ENCODE measurements at regions not wholly inside any gene's neighbourhood (a gene's known extent, or its start where the extent isn't known, plus 50 kb on each side); places are given as distances from the start of the nearest gene placed in this dataset.

- H3K9me3 ChIP-seq (ENCODE audit: control insufficient read depth in 2 of 3, insufficient read depth in 1 of 3, low read length in 3 of 3) = no peaks in the 10 kb centered on the region
- no peak overlapping the region for H3K9ac ChIP-seq (ENCODE audit: low read length in 3 of 3)
- H3K27me3 ChIP-seq (ENCODE audit: control insufficient read depth, insufficient read depth, low read length) = no peaks in the 10 kb centered on the region
- peak; percentile 46 to 88 (median 68) for DNase-seq
- H3K4me3 ChIP-seq (ENCODE audit: low read length in 3 of 3) = no peak overlapping the region
- H3K36me3 ChIP-seq (ENCODE audit: control insufficient read depth in 2 of 3, insufficient read depth in 3 of 3, low read length in 3 of 3) = no peaks in the 10 kb centered on the region
- no peaks in the 10 kb centered on the region for H3K4me1 ChIP-seq (ENCODE audit: control insufficient read depth in 2 of 3, insufficient read depth in 2 of 3, low read depth in 1 of 3, low read length in 3 of 3)
- TF ChIP-seq, protein P1, sequence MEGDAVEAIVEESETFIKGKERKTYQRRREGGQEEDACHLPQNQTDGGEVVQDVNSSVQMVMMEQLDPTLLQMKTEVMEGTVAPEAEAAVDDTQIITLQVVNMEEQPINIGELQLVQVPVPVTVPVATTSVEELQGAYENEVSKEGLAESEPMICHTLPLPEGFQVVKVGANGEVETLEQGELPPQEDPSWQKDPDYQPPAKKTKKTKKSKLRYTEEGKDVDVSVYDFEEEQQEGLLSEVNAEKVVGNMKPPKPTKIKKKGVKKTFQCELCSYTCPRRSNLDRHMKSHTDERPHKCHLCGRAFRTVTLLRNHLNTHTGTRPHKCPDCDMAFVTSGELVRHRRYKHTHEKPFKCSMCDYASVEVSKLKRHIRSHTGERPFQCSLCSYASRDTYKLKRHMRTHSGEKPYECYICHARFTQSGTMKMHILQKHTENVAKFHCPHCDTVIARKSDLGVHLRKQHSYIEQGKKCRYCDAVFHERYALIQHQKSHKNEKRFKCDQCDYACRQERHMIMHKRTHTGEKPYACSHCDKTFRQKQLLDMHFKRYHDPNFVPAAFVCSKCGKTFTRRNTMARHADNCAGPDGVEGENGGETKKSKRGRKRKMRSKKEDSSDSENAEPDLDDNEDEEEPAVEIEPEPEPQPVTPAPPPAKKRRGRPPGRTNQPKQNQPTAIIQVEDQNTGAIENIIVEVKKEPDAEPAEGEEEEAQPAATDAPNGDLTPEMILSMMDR (IDR thresholded peaks at IDR 0.05; ENCODE audit: borderline replicate concordance, extremely low read depth, insufficient read depth) = no peak
- no peak overlapping the region for H3K27ac ChIP-seq (ENCODE audit: low read depth in 2 of 2, low read length in 2 of 2)
- no peak for FAIRE-seq
- intact Hi-C loops (cut with DNase I) = no loop called here
Observed at GRCh38 chr12:75837700-75838099, 193.9 kb downstream of the PHLDA1 start.

DNA sequence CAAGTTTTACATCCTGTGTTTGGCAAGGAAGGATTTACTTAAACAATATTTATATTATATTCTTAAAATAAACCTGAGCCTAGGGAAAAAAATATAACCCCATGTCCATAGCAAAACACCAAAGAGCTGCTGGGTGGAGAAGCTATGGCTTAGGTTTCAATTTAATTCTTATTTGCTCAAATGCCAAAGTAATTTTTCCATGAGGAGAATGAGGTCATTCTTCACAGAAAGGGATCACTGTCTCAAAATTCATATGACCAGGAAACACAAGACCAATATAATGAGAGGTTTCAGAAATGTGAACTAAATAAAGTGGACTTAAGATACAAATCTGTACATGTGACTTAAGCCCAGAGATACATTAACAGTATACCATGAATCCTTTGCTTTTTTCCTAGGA is 195.0 kb downstream of the PHLDA1 start:
- H3K9ac ChIP-seq (ENCODE audit: low read length in 3 of 3) = no peak overlapping the region
- TF ChIP-seq, protein P1 (IDR thresholded peaks at IDR 0.05; ENCODE audit: borderline replicate concordance, extremely low read depth, insufficient read depth) = no peak
- intact Hi-C loops (cut with DNase I) = no loop called here
- no peak overlapping the region for H3K27ac ChIP-seq (ENCODE audit: low read depth in 2 of 2, low read length in 2 of 2)
- DNase-seq (no peak), FAIRE-seq (no peak)
- H3K9me3 ChIP-seq (ENCODE audit: control insufficient read depth in 2 of 3, insufficient read depth in 1 of 3, low read length in 3 of 3) = no peaks in the 10 kb centered on the region
- H3K4me1 ChIP-seq (ENCODE audit: control insufficient read depth in 2 of 3, insufficient read depth in 2 of 3, low read depth in 1 of 3, low read length in 3 of 3) = no peaks in the 10 kb centered on the region
- no peak overlapping the region for H3K4me3 ChIP-seq (ENCODE audit: low read length in 3 of 3)
- H3K36me3 ChIP-seq (ENCODE audit: control insufficient read depth in 2 of 3, insufficient read depth in 3 of 3, low read length in 3 of 3) = no peaks in the 10 kb centered on the region
- H3K27me3 ChIP-seq (ENCODE audit: control insufficient read depth, insufficient read depth, low read length) = no peaks in the 10 kb centered on the region

DNA sequence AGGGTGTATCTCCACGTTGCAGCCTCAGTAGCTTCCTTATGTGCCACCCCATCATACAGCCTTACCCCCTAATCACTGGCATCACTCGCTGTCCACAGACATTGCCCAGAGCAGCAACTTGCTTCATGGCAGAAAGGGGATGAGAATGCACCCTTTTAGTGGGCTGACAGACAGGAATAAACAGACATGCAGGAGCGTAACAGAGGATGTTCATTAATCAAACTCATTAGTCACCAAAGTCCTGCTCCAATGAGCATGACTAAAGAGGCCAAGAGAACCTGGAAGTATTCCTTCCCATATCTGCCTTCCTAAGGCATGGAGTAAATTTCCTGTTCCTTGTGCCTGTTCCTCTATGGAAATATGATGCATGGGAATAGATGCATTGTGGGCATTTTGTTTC is 197.0 kb downstream of the PHLDA1 start:
- no peak overlapping the region for H3K9ac ChIP-seq (ENCODE audit: low read length in 3 of 3)
- no peaks in the 10 kb centered on the region for H3K27me3 ChIP-seq (ENCODE audit: control insufficient read depth, insufficient read depth, low read length)
- peak in 1 of 5 donors; percentile 52 for DNase-seq
- no peaks in the 10 kb centered on the region for H3K36me3 ChIP-seq (ENCODE audit: control insufficient read depth in 2 of 3, insufficient read depth in 3 of 3, low read length in 3 of 3)
- no peaks in the 10 kb centered on the region for H3K4me1 ChIP-seq (ENCODE audit: control insufficient read depth in 2 of 3, insufficient read depth in 2 of 3, low read depth in 1 of 3, low read length in 3 of 3)
- TF ChIP-seq, protein P1 (IDR thresholded peaks at IDR 0.05; ENCODE audit: borderline replicate concordance, extremely low read depth, insufficient read depth) = no peak
- FAIRE-seq = no peak
- intact Hi-C loops (cut with DNase I) = no loop called here
- H3K4me3 ChIP-seq (ENCODE audit: low read length in 3 of 3) = peak overlapping the region in 1 of 3 donors; percentile 36
- no peaks in the 10 kb centered on the region for H3K9me3 ChIP-seq (ENCODE audit: control insufficient read depth in 2 of 3, insufficient read depth in 1 of 3, low read length in 3 of 3)
- H3K27ac ChIP-seq (ENCODE audit: low read depth in 2 of 2, low read length in 2 of 2) = no peak overlapping the region

- no peak overlapping the region for H3K4me3 ChIP-seq (ENCODE audit: low read length in 3 of 3)
- TF ChIP-seq, protein P1 (IDR thresholded peaks at IDR 0.05; ENCODE audit: borderline replicate concordance, extremely low read depth, insufficient read depth) = no peak
- no peaks in the 10 kb centered on the region for H3K36me3 ChIP-seq (ENCODE audit: control insufficient read depth in 2 of 3, insufficient read depth in 3 of 3, low read length in 3 of 3)
- no peaks in the 10 kb centered on the region for H3K27me3 ChIP-seq (ENCODE audit: control insufficient read depth, insufficient read depth, low read length)
- no peaks in the 10 kb centered on the region for H3K9me3 ChIP-seq (ENCODE audit: control insufficient read depth in 2 of 3, insufficient read depth in 1 of 3, low read length in 3 of 3)
- intact Hi-C loops (cut with DNase I) = no loop called here
- DNase-seq (no peak), FAIRE-seq (no peak)
- H3K9ac ChIP-seq (ENCODE audit: low read length in 3 of 3) = no peak overlapping the region
- H3K27ac ChIP-seq (ENCODE audit: low read depth in 2 of 2, low read length in 2 of 2) = no peak overlapping the region
- H3K4me1 ChIP-seq (ENCODE audit: control insufficient read depth in 2 of 3, insufficient read depth in 2 of 3, low read depth in 1 of 3, low read length in 3 of 3) = no peaks in the 10 kb centered on the region
Observed at GRCh38 chr12:75833268-75833667, 198.3 kb downstream of the PHLDA1 start.

All from kidney (tissue), 13 donors.